Right renal pelvis (tissue), 4 donors: ENCODE measurements at regions not wholly inside any gene's neighbourhood (a gene's known extent, or its start where the extent isn't known, plus 50 kb on each side); places are given as distances from the start of the nearest gene placed in this dataset.
"Not testable (repeated sequence)": the region's sequence is repeated elsewhere in the genome, so short reads cannot be mapped to it uniquely, and the experiment has no call there.

Experiments used
- DNase-seq, 4 donors: peaks; one replicate each; pipeline ENCODE4 v3.0.0-alpha.2; 2013; ENCODE audit warnings: low read depth in 4 of 4, low spot score in 3 of 4, missing footprints in 1 of 4

DNA sequence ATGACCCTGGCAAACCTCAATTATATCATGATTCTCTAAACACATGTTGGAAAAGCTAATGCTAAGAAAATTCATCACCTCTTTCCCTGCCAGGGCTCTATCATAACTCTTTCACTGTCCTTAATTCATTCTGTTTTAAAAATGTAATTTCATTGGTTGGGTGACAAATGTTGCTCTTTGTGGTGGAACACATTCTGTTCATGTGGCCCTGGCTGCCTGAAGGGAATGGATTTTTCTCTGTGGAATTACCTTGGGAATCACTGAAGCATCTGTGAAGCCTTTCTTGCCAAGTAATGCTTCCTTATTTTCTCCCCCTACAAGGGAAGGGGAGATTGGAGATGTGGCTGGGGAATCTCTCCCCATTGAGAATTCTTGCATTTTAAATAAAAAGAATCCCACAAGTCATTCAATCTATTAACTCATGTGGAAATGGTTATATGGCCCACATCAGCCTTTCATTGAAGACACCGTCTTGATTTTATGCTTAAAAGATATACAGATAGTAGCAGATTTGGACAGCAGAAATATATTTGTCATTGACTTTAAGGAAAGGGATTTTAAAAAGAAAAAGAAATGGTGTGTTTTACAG is 201.8 kb upstream of the NMUR2 start:
- DNase-seq = no peak

DNA sequence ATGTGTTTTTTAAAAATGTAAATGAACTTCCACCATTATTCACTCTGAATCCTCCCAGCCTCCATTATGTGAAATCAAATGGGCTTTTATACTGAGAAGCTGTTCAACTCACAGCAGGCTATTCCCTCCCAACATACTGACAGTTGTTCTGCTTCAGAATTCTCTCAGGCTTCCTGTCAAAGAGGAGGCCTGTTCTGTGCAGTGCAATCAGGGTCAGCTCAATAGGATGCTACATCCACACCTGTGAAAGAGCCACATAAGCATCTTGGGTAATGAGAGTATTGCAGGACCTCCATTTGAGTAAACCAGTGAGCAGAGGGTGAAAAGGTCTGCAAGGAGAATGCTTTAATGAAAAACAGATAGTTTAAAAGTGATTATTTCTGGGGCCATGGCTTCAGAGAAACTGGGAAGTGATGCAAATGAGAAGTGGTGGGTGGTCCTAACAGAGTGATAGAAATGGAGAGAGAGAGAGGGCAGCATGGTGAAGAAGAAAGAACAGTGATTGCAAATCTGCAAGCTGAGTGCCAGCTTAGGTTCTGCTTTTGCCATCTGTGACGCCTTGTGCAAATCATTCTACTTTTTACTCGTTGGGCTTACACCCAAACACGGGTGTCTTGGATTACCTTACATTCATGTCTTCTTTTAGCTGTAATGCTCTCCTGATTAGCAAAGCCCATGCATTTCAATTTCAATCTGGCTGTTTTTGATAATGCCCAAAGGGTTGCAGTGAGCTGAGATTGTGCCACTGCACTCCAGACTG is 202.5 kb upstream of the NMUR2 start:
- no peak for DNase-seq

DNA sequence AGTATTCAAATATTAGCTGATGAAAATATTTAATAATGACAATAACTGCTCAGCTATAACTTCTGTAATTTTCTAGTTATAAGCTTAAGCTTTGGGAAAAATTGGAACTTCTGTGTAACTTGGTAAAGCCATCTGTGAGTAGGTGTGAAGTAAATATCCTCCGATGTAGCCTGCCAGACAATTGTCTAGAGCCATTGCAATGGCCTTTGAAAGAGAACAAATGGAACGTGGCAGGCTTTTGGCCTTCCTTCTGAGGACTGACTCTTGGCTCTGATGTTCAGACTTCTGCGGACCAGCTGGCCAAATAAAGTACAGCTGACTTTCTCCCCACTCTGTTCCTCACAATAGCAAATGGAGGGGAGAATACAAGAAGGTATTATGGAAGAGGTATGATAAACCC is 203.4 kb upstream of the NMUR2 start:
- DNase-seq = no peak

DNA sequence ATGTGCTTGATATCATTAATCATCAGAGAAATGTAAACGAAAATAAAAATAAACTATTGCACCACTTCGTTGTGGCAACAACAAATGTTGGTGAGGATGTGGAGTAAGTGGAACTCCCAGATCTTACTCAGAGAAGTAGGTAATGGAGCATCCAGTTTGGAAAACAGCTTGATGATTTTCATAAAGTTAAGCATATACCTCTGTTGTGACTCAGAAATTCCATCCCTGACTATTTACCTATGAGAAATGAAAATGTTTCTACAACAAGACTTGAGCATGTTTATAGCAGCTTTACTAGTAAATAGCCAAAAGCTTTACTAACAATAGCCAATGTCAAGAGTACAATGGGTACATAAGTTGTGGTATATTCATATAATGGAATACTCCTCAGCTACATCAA is 214.7 kb upstream of the NMUR2 start:
- no peak for DNase-seq

DNA sequence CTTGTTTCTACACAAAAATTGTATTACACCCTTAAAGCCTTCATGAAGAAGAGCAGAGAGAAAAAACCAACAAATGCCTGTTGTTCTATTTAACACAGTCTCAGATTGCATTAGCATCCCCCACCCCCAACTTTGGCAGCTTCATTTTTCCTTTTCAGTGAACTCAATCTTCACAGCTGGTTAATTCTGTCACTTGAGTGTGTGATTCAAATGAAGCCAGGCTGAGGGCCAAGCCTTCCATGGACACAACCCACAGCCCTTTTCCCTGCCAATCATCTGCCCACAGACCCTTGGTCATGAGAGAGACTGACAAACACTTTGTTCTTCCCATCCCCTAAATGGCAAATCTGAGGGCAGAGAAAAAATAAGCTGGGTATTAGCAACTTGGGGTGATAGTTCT is 217.5 kb upstream of the NMUR2 start:
- peak in 2 of 4 donors; percentile 26 to 37 for DNase-seq

DNA sequence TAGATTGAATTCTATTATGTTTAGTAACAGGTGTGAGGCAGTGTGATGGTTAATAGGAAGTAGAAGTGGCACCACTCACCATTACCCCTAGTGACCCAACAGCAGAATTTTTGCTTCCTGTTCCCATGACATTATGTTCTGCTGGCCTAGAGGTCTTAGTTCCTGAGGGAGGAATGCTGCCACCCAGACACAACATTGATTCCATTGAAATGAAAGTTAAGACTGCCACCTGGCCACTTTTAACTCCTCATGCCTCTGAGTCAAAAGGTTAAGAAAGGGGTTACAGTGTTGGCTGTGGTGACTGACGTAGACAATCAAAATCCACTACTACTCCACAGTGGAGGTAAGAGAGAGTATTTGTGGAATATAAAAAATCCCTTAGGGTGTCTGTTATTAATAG is 218.9 kb upstream of the NMUR2 start:
- DNase-seq = no peak

DNA sequence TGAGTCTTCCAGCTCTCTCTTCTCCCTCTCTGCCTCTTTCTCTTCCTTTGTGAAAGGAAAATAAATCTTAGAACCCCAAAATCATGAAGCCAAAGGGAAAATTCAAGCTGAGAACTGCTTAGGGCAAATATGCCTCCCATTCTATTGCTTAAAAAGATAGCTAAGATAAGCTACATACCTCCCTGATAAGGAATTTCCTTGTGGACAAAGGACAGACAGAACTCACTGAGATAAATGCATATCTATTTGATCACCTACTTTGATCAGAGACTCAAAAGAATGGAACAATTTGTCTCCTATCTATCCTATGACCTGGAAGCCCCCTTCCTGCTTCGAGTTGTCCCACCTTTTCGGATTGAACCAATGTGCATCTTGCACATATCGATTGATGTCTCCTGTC is 220.6 kb upstream of the NMUR2 start:
- DNase-seq = no peak

DNA sequence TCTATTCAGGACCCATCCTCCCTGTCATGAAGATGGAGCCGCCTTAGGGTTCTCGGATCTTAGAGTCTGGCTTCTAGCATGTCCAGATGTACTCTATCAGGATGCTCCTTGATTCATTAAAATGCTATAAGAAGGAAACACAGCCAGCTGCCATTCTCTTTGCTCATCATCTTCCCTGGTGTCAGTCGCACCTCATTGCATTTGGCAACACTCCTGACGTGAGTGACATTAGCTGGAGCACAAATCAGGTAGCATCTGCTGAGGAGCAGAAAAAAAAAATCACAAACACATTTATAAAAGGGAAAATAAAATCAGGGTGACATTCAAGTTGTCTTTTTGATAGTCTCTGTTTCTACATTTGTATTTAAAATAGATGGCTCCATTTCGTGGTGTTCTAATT is 226.1 kb upstream of the NMUR2 start:
- DNase-seq = no peak

DNA sequence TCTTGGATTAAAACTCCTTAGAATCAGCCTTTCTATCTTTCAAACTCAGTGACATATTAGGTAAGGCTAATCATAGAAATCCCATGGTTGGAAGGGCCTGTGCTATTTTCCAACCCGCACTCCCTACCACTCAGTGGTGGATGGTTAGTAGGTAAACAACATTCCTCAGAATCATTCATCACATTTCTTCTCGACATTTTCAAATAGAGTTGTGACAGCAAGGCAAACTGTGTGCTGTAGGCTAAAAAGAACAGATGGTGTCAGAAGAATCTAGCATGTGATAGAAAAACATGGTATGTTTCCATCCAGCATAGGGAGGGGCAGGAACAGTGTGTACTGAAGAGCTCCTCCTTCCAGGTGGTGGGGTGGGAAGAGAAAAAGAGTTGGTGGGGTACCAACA is 227.3 kb upstream of the NMUR2 start:
- DNase-seq = peak in 2 of 4 donors; percentile 22 to 36

DNA sequence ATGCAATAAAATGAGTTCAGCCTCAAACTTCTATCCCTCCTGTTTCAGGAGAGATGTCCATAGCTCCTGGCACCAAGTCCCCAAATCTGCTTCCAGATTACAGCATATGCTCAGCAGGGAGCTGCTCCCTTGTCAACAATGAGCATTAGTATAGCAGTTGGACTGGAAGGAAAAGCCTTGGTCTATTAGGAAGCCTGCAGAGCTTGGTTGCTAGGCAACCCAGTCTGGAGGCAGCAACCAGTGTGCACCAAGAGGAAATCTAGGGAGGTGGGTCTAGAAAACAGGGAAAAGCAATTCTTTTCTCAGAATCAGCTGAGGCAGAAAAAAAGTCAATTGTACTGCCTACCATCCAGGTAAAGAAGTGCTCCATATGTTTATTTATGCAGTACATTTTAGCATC is 229.5 kb upstream of the NMUR2 start:
- peak in 2 of 4 donors; percentile 37 to 38 for DNase-seq

DNA sequence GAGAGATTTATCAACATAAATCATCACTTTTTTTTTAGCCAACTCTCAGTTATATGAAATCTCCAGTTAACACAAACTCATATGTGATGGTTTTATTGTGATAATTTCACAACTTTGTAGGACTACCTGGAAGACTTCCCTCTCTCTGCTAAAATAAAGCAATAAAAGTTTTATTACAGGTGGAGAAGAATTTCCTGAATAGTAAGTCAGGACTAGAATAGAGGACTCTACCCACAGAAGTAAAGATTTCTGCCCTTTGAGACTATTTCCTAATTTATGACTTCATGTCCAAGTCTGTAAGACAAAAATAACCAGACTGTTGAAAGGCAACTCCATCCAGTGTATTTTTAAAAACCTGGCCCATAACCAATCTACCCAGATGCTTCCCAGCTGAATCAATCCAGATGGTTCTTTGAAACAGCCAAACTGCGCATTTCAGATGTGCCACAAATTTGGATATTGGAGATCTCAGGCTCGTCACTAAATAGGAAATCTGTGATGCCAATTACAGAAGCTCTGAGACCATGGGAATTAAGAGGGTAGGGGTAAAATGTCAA is 234.0 kb upstream of the NMUR2 start:
- DNase-seq = no peak

DNA sequence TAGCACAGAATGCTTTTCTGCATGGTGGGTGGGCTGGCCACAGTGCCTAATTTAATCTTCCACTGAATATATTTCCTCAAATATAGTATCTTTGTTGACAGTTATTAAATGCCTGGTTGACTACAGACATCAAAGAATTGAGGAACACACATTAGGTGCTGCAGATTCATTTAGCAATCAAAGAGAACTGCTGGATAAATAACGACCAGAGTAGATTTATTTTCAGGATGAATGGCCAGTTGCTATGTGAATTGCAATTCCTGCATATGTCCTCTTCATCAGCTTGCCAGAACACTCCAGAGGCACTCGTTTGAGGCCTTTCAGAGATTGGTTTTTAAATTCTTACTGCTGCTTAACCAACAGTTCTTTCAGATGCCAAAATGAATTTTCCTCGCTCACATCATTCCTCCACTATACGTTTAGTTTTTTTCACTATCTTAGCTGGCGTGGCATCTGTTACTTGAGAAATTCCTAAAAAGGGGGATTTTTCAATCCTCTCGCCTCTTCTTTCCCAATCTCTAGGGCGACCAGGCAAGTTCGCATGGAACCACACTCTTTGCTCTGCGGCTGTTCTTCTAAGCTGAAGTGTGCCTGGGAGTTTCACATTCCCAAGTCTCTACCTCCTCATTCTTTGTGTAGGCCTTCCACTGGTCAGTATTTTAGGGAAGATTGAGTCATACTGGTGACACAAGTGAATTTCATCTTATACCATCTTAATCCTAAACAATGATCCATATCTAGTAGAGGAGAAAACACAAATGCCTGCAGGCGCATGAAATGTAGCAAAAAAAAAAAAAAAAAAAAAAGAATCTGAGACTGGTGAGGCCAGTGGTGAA is 237.1 kb upstream of the NMUR2 start:
- no peak for DNase-seq

DNA sequence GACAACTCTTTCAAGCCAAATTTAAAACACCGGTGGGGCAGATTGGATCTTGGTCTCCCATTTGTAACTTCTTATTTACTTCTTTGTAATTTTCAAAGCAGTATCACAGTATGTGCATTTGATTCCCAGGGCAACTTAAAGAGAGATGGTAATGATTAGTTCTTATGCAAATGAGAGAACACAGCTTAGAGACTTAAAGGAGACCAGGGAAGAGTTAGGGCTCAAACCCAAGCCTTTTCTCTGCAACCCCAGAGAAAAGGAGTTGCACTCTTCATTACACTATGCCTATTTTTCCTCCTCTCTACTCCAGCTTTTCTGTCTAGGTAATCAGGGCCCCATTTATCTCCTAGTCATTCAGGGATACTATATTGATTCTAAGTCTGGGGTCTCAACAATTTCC is 237.8 kb upstream of the NMUR2 start:
- DNase-seq = no peak

DNA sequence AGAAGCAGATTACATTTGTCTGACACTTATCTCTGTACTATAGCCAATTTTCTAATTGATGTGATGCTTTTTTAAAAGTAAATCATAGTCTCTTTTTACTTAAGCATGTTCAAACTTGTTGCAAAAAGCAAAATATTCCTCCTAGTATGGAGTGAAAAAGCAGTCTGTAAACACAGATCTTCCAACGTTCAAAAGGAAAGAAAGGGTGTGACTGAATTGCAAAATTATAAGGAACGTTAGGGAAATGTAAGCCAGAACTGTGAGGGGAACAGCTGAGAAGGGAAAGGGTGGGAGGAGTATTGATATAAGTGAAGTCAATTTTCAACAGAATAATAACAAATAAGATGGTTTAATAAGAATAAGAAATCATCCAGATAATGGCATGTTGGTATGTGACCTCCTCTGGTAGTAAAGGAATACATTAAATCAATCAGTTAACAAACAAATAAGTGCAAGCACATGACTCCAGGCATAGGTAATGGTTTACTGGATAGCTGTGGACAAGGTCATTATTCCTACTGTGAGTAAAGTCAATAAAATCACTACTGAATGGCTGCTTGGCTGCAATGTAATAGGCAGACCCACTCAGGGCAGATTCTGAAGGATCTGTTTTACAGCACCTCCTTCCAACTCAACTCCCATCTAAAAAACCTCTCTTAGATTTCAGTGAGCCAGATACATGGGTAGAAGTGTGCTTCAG is 239.1 kb upstream of the NMUR2 start:
- DNase-seq = no peak

DNA sequence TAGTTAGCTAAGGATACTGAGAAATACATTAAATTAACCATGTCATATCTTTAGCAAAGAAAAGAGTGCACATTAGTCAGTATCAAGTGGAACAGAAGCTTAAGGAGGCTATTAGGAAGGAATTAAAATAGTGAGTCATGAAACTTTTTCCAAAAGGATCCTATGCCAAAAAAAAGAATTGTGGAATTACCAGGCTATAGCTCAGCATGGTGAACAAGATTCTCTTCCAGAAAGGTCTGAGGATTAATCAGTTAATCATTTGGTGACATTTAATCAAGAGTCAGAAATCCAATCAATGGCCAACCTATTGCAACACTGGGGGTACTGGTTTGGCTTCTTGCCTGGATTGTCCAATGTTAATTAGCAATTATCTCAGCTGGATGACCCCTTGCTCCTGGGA is 244.5 kb upstream of the NMUR2 start:
- no peak for DNase-seq

DNA sequence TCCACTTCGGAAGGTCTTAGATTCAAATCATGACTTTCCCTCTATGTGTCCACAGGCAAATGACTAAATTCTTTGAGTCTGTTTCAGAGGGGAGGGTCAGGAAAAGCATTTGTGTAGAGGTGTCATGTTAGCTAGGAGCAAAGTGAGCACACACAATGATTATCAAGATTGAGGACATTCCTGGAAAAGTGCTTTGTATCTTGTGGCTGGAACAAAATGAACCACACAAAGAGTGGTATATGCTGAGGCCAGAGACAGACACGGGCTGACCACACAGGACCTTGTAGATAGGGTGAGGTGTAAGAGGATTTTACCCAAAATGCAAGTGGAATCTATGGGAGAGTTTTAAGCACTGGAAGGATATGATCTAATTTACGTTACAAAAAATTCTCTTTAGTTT is 245.3 kb upstream of the NMUR2 start:
- no peak for DNase-seq

DNA sequence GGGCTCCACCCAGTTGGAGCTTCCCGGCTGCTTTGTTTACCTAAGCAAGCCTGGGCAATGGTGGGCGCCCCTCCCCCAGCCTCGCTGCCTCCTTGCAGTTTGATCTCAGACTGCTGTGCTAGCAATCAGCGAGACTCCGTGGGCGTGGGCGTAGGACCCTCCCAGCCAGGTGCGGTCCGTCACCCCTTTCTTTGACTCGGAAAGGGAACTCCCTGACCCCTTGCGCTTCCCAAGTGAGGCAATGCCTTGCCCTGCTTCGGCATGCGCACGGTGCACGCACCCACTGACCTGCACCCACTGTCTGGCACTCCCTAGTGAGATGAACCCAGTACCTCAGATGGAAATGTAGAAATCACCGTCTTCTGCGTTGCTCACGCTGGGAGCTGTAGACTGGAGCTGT is 254.4 kb upstream of the NMUR2 start:
- not testable (repeated sequence) for DNase-seq

DNA sequence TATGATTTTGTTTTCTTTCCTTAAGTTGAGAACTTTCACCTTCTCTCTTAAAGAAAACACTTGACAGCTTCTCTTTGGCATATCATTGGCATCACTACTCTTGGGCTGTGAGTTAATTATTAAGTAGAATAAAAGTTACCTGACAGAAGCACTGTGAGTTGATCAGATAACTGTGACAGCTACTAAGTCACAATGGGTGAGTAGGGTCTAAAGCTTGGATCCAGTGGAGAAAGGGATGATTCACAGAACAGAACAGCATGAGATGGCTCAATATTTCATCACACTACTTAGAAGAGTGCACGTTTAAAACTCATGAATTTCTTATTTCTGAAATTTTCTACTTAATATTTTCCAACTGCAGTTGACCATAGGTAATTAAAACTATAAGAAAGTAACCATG is 268.5 kb upstream of the NMUR2 start:
- no peak for DNase-seq

DNA sequence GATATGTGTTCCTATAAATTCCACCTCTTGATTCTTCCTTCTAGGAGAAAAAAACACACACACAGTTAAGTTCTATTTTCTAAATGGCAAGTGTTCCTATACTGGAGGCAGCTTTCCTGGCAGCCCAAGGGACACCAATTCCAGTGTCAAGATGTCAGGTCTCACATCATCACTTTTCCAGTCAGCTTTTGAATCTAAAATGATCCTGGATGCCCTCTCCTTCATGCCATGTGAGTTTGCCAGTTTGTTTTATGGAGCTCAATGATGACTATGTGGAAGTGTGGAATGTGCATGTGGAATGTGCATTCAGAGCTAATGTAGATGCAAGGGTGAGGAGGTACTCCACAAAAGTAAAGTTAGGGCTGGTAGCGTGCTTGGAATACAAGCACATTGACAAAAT is 269.3 kb upstream of the NMUR2 start:
- no peak for DNase-seq

DNA sequence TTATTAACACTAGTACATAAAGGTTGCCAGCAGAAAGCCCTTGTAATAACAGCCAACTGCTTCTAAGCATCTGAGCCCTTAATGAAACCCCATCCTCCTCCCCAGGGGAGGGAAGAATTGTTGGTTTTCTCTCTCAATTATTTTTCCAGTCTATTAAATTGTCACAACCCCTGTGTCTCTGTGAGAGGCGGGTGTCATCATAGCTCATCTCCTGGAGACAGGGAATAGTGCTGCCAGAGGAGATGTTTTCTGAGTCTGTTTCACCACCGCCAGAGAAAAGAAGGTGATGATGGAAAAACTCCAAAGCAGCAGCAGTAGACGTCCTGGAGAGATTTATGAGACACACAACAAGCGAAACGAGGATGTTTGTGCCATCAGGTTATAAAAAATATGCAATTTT is 271.1 kb upstream of the NMUR2 start:
- no peak for DNase-seq

DNA sequence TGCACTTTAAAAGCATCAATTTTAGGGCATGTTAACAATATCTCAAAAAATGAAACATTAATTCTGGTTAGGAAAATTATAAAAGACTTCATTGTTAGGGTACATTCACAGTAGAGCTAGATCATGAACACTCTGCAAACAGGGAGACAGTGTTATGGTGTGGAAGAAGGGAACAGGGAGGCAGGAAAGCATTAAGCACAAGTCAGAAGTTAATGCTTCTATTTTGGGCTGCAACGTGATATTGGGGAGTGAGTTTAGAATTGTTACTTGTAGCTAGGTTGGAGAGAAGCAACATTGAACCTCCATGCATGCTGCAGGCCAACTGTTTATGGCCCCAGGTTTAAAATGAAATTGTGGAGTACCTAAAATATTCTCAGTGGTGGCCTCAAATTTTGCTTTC is 278.1 kb upstream of the NMUR2 start:
- no peak for DNase-seq
